Pancreas (tissue), 10 donors: ENCODE measurements at regions not wholly inside any gene's neighbourhood (a gene's known extent, or its start where the extent isn't known, plus 50 kb on each side); places are given as distances from the start of the nearest gene placed in this dataset.

Source experiments
- ATAC-seq, 4 donors: fragments of 200-7000 bp; cut with Tn5 transposase; one replicate each; pipeline versions ENCODE4 v1.8.0 to v1.9.1; 2020; ENCODE audit warnings: mild to moderate bottlenecking in 4 of 4, moderate library complexity in 4 of 4
- DNase-seq, 6 donors: peaks; one replicate each; pipeline ENCODE4 v3.0.0-alpha.2; 2020
- FAIRE-seq: peaks from 2 replicates; lab custom pipeline; 2012; peaks lifted over from hg19 to GRCh38; lab: Jason Lieb, UNC
- H3K27ac ChIP-seq, 4 donors: fragments of 200-600 bp; sonication (generic); 1 replicate in 3 of 4; 2 replicates in 1 of 4; pipeline versions ENCODE4 v1.5.0 to v1.8.0; 2020
- H3K27me3 ChIP-seq, 4 donors: fragments of 200-600 bp; one replicate each; pipeline ENCODE4 v1.8.0; 2021
- H3K36me3 ChIP-seq, 3 donors: fragments of 200-600 bp; sonication (generic) in 1 of 3; one replicate each; pipeline versions ENCODE4 v1.5.0 to v1.8.0; 2020 to 2021
- H3K4me1 ChIP-seq, 3 donors: fragments of 200-600 bp; one replicate each; pipeline ENCODE4 v1.8.0; 2021
- H3K4me3 ChIP-seq, 4 donors: fragments of 200-600 bp; sonication (generic) in 2 of 4; one replicate each; pipeline versions ENCODE4 v1.5.0 to v1.8.0; 2020 to 2021
- H3K9me3 ChIP-seq, 4 donors: fragments of 200-600 bp; one replicate each; pipeline ENCODE4 v1.8.0; 2021
- CTCF ChIP-seq, 4 donors: fragments of 200-600 bp; sonication (generic) in 3 of 4; IDR thresholded peaks; one replicate each; pipeline versions ENCODE4 v1.5.0 to v1.8.0; 2021; ENCODE audit warnings: antibody characterized with exemption in 4 of 4
- WGBS, 2 donors: extraction: QIAGEN DNeasy Blood & Tissue Kit; methylation state at CpG; one replicate each; pipeline ENCODE4 v1.1.7; 2013; 5-methylcytosine and 5-hydroxymethylcytosine counted together
- intact Hi-C, 3 donors: fragments of 100-400 bp; cut with DNase I; formaldehyde crosslinking; loops; one replicate each; pipeline versions ENCODE4 v1.11.1 to v1.14.2; 2022
- donor health status: healthy with polysubstance abuse.
- donor health status: DM: no; HTN: no; CAD: no; lungs with moderate emphysema.
- donor health status: DM: no; HTN: no; CAD: no.
- donor health status: control.
- donor health status: control.
- donor health status: Bipolar disorder and iron deficiency.
- donor health status: DM: yes; HTN: yes; CAD: no.
- donor health status: DM: no; HTN: no; CAD: no.
- donor health status: DM: no; HTN: no; CAD: no.
- donor health status: DM: yes; HTN: yes; CAD: no.

DNA sequence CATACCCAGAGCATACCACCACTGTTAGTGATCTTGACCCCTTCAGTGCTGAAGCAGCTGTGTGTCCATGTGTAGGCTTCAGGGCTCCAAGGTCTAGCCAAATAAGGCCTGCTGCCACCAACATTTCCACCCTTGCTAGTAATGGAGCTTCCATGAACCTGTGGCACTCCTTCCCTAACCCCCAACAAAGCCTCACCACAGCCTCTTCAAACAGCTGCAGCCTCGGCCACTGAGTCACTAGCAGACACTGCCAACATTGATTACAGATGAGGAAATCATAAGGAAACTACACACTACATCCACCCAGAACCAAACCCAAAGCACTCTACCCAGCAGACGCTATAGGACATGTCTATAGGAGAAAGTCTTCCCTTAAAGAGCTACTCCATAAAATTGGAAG lies 610.7 kb downstream of the KCNJ2 start:
- Histone ChIP-seq H3K9me3 (no peaks in the 10 kb centered on the region), H3K27ac (no peak overlapping the region), H3K4me3 (no peak overlapping the region), H3K4me1 (no peaks in the 10 kb centered on the region), H3K27me3 (no peaks in the 10 kb centered on the region), H3K36me3 (no peaks in the 10 kb centered on the region)
- no peak for DNase-seq
- WGBS, 2 donors: 65 to 84% methylated on average over 2 of the region's 2 CpGs
- intact Hi-C loops: no loop called here
- no peak for ATAC-seq
- no peak for FAIRE-seq
- no peak for TF ChIP-seq CTCF (IDR thresholded peaks at IDR 0.05)

- FAIRE-seq (no peak), ATAC-seq (no peak), DNase-seq (no peak)
- Histone ChIP-seq H3K4me3 (no peak overlapping the region), H3K27me3 (no peaks in the 10 kb centered on the region), H3K36me3 (no peaks in the 10 kb centered on the region), H3K9me3 (no peaks in the 10 kb centered on the region), H3K27ac (no peak overlapping the region), H3K4me1 (no peaks in the 10 kb centered on the region)
- TF ChIP-seq CTCF (IDR thresholded peaks at IDR 0.05): no peak
- intact Hi-C loops: no loop called here
- 68 to 76% methylated on average over 2 of the region's 2 CpGs for WGBS, 2 donors
Observed at GRCh38 chr17:70786081-70786480, 616.7 kb downstream of the KCNJ2 start.

DNA sequence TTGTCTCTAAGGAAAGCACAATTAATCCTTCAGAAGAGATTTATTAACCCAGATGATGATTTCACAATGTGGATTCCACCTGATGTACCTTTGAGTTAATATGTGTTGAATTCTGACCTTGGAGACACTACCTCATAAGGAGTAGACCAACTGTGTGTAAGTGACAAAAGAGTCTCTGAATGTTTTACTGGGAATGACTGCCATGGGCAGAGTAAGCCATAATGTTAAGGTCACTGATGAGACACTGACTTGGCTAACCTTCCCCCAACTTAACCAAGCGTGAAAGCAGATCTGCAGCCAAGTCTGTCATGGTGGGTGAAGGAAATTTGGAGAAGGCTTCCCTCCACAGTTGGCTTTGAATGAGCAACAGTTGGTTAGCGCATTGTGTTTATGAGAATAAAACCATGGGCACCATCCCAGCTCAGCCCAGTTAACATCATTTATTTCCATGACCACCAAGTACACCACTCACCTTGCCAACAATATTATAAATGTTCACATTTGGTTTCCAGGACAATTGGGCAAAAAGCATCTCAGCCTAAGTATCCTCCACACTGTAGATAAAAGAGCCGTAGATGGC lies 618.5 kb downstream of the KCNJ2 start:
- Histone ChIP-seq H3K27me3 (no peaks in the 10 kb centered on the region), H3K4me1 (no peaks in the 10 kb centered on the region), H3K9me3 (no peaks in the 10 kb centered on the region), H3K4me3 (no peak overlapping the region), H3K36me3 (no peaks in the 10 kb centered on the region), H3K27ac (no peak overlapping the region)
- intact Hi-C loops: no loop called here
- no peak for ATAC-seq
- no peak for TF ChIP-seq CTCF (IDR thresholded peaks at IDR 0.05)
- no peak for FAIRE-seq
- no peak for DNase-seq
- 79 to 87% methylated on average over 3 of the region's 3 CpGs for WGBS, 2 donors

DNA sequence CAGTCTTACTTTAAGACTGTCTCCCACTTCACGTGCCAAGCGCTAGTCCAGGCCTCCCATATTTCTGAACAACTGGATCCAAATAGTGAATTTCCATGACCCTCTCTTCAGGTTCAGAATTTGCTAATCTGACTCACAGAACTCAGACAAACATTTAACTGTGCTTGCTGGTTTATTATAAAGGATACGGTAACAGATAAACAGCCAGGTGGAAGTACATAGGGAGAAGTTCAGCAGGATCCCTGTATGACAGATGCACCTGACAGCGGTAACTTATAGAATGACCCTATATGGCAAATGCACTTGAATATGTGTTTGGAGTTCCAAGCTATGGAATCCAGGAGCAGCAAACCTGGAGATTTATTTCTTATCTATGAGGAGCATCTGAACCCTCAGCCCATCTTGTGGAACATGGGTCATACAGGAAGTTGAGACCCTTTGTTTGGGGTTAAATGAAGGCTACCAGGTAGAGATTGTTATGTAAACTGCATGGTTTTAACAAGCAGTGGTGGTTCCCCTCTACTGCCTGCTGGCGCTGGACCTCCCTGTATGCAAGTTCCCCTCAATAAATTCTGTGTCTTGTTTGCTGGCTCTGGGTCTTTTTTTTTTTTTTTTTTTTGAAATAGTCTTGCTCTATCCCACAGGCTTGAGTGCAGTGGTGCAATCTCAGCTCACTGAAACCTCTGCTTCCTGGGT lies 622.6 kb downstream of the KCNJ2 start:
- Histone ChIP-seq H3K27ac (no peak overlapping the region), H3K36me3 (no peaks in the 10 kb centered on the region), H3K4me3 (no peak overlapping the region), H3K9me3 (no peaks in the 10 kb centered on the region), H3K27me3 (no peaks in the 10 kb centered on the region), H3K4me1 (no peaks in the 10 kb centered on the region)
- FAIRE-seq (no peak), DNase-seq (no peak), ATAC-seq (no peak)
- WGBS, 2 donors: 82 to 84% methylated on average over 5 of the region's 5 CpGs
- TF ChIP-seq CTCF (IDR thresholded peaks at IDR 0.05): no peak
- intact Hi-C loops: no loop called here

DNA sequence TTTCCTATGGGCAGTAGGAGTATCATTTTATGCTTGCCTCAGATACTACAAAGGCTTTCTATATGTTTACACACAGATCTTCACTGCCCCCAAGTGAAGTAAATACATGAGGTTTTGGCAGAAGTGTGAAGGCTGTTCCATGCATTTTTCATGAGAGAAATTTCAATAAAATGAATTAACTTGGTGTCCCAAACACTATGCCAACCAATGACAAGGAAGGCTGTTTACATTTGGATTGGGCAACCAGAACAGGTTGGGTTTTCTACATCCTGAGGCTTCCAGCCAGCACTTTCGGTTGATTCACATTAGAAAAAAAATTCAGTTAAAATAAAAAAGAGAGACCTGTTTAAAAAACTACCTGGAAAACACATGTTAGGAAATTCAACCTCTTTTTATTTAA lies 625.4 kb downstream of the KCNJ2 start:
- WGBS, 2 donors: 76 to 81% methylated on average over 1 of the region's 1 CpG
- Histone ChIP-seq H3K27me3 (no peaks in the 10 kb centered on the region), H3K4me1 (no peaks in the 10 kb centered on the region), H3K27ac (no peak overlapping the region), H3K9me3 (no peaks in the 10 kb centered on the region), H3K4me3 (no peak overlapping the region), H3K36me3 (no peaks in the 10 kb centered on the region)
- ATAC-seq: no peak
- intact Hi-C loops: no loop called here
- TF ChIP-seq CTCF (IDR thresholded peaks at IDR 0.05): no peak
- FAIRE-seq: no peak
- no peak for DNase-seq
